CD4-positive, alpha-beta T cell treated with Interleukin-10 for 1 hour (primary cell): ENCODE measurements at regions not wholly inside any gene's neighbourhood (a gene's known extent, or its start where the extent isn't known, plus 50 kb on each side); places are given as distances from the start of the nearest gene placed in this dataset.
"Not testable (repeated sequence)": the region's sequence is repeated elsewhere in the genome, so short reads cannot be mapped to it uniquely, and the experiment has no call there.

Experiments
- DNase-seq: peaks from one replicate; pipeline ENCODE4 v3.0.0-alpha.2; 2020

- DNase-seq, result no peak
Measured at GRCh38 chr9:1115370-1115769, 65.2 kb downstream of the DMRT2 start.

DNA sequence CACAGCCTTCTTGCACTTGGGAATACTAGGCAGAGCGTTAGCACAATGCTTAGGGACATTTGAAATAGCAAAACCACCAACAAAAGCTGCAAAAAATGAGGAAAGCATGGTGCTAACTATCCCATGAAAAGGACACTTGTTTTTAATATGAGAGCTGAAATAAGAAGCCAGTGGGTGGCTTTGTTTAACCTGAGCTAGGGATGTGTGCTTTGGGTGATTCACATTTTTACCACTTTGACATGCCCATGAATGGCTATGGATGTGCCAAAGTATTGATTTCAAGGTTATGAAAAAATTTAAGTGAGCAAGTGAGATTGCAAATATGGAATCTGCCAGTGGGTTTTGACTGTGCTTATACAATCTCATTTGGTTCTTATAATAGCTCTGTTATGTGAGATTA lies 67.3 kb downstream of the DMRT2 start:
- no peak for DNase-seq

- DNase-seq, result no peak
Measured at GRCh38 chr9:1120500-1121165, 70.5 kb downstream of the DMRT2 start.

GRCh38 chr9:1125741-1126140 lies 75.6 kb downstream of the DMRT2 start:
- DNase-seq, result no peak

- no peak for DNase-seq
Measured at GRCh38 chr9:1128046-1128445, 77.9 kb downstream of the DMRT2 start.

GRCh38 chr9:1129382-1129781 lies 79.2 kb downstream of the DMRT2 start:
- no peak for DNase-seq

DNA sequence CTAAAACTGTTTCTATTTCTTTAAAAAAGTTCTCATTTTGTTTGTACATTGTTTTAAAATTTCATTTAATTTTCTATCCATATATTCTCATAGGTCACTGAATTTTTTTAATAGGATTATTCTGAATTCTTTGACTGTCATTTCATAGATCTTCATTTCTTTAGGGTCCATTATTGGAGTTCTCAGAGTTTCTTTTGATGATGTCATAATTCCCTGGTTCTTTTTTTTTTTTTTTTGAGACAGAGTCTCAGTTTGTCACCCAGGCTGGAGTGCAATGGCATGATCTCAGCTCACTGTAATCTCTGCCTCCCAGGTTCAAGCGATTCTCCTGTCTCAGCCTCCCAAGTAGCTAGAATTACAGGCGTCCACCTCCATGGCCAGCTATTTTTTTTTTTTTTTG lies 89.9 kb downstream of the DMRT2 start:
- DNase-seq, result no peak

DNA sequence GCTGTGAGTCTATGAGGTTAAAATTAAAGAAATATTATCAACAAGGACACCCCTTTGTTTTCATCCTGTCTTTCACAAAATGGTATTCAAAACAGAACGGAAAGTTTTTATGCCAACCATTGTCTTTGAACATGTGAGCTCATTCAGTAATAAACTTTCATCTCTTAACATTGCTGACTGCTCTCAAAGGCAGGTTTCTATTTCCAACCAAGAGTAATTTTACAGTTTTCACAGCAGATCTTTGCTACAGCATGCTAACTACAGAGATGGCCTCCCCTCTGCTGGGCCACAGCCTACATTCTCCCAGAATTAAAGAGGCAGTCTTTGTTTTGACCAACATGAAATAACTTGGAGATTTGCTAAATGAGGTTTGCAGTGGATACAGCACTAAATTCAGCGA lies 101.5 kb downstream of the DMRT2 start:
- DNase-seq, result no peak

- no peak for DNase-seq
Measured at GRCh38 chr9:1152171-1152570, 102.0 kb downstream of the DMRT2 start.

DNA sequence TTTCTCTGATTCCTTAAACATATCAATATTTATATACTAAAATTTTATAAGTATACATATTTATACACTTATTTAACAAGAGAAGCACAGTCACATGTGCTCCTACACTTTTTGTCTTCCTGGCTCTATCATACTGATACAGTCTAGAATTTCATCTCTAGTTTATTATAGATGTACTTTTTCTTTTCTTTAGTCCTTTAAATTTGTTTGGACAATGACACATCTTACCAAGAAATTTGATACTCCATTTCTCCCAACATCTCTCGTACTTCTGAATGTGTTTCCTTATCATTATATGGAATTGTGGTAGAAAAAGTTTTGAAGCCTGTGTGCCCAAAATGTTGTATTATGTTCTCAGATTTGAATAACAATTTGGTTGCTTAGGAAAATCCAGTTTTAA lies 104.6 kb downstream of the DMRT2 start:
- no peak for DNase-seq

GRCh38 chr9:1155602-1156001 lies 105.4 kb downstream of the DMRT2 start:
- no peak for DNase-seq

DNA sequence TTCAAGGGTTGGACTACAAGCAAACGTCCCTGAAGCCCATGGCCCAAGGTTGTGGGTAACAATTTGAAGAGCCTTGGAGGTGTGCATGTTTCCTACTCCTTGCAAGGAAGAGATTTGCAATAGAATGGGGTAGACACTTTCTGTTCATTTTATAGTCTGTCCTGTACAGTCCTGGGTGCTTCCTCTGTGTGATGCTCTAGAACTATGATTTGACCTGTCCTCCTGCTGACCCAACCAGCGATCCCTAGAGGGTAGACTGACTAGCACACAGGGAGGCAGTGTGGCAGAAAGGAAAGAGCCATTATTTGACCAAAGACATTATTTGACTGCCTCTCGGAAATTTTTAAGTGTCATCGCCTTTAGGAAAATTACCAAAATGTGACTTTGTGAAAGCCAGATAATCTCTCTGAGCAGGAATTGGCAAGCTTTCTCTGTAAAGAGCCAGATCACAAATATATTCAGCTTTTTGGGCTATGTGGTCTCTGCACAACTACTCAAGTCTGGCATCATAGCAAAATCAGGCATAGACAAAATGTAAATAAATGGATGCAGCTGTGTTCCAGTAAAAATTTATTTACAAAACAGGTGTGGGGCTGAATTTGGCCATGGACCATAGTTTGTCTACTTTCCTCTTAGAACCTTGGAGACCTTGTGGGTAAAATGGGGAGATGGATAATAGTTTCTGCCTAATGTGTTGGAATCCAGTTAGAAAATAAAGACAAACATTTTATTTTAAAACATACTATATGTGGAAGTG lies 106.8 kb downstream of the DMRT2 start:
- DNase-seq, result no peak

DNA sequence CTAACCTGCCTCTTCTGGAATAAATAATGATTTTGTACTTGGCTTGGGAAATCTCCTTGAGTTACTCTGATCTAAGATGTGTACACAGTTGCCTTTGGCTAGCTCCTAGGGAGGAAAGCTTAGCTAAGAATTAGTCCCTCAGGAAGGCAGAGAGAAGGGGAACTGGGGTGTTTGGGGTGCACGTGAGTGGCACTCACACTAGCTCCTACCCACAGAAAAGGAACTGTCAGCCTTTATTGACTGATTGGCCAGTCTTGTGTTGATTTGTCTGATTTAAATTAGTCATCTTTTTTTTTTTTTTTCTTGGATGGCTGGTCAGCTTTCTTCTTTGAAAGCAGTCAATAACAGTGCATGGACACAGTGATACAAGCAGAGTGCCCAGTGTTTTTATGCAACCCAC lies 107.7 kb downstream of the DMRT2 start:
- DNase-seq, result no peak

GRCh38 chr9:1170918-1171317 lies 120.8 kb downstream of the DMRT2 start:
- no peak for DNase-seq

- DNase-seq, result no peak
Measured at GRCh38 chr9:1171546-1171945, 121.4 kb downstream of the DMRT2 start.

DNA sequence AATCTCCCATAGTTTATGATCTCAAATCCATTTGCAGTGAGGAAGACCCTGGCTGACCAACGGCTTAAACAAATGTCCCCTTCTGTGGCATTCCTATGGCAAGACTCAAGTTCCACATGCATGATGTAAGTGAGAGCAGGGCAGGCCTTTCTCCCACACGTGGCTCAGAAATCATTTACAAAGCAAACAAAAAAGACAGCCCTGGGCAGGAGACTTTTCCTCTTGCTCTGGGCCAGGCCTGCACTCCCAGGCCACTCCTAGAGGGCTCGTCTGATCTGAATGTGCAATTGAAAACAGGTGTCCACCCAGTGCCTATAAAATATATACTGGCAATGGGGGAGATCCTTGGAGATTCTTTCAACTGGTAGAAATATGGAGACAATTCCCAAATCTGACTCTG lies 123.1 kb downstream of the DMRT2 start:
- no peak for DNase-seq

DNA sequence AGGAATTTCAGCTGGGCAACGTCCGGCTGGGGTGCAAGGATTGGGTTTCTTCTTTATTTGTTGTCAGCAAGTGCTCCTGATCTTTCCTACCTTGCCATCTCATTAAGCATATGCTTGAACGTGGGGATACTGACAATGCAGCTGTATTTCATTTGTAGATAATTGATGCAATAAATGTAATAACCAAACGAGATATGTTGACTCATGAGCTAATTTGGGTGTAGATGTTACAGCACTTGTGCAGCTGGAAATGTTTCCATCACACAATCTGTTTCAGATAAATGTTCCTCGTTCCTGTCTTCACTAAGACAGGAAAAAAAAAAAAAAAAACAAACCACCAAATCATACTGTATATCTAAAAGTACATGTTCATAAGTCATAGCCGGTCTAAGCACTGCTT lies 123.8 kb downstream of the DMRT2 start:
- no peak for DNase-seq

GRCh38 chr9:1179366-1179765 lies 129.2 kb downstream of the DMRT2 start:
- no peak for DNase-seq

GRCh38 chr9:1184146-1184545 lies 134.0 kb downstream of the DMRT2 start:
- DNase-seq, result no peak

- DNase-seq, result not testable (repeated sequence)
Measured at GRCh38 chr9:1187137-1187536, 137.0 kb downstream of the DMRT2 start.

GRCh38 chr9:1195636-1196035 lies 145.5 kb downstream of the DMRT2 start:
- not testable (repeated sequence) for DNase-seq

GRCh38 chr9:1198085-1198484 lies 147.9 kb downstream of the DMRT2 start:
- DNase-seq, result no peak

DNA sequence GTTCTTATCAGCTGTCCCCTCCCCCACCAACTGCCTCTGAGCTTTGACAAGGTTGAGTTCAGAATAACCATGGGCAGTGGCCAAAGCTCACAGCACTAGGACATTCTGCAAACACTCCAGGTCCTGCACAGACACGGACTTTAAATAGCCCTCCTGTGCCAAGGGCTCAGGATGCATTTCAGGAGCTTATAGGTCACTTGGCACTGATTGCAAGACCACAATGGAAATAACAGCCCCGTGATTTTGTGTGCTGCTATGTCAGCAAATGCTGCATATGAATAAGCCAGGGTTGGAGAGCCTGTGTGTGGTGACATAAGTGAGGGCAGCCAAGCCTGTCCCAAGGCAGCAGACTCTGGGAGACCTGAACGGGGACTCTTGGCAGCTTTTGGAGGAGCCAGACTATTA lies 150.7 kb downstream of the DMRT2 start:
- DNase-seq, result no peak

DNA sequence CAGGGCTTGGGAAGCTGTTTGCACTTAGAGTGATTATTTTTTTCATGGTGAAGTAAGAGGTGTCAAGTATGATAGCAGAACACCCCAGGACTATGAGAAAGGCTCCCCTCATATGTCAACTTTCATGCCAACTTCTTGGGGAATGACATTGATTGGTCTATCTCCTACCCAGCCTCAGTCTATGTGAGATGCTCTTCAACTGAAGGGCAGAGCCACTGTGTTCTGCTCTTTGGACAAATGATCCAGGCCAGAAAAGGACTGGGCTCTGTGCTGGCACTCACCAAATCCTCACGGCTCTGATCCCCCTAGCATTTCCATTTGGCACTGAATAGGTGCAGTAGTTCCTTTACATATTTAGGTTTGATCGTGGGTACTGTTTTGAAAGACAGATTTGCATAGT lies 151.1 kb downstream of the DMRT2 start:
- no peak for DNase-seq

GRCh38 chr9:1201901-1202300 lies 151.7 kb downstream of the DMRT2 start:
- no peak for DNase-seq
